Ishikawa (cell line): ENCODE measurements at regions not wholly inside any gene's neighbourhood (a gene's known extent, or its start where the extent isn't known, plus 50 kb on each side); places are given as distances from the start of the nearest gene placed in this dataset.

Experiments
- CEBPB ChIP-seq: IDR thresholded peaks from 2 replicates; pipeline ENCODE4 v1.6.1; 2012
- CREB1 ChIP-seq: IDR thresholded peaks from 2 replicates; pipeline ENCODE4 v1.6.1; 2012; ENCODE audit warnings: low read depth
- EGR1 ChIP-seq: IDR thresholded peaks from 2 replicates; pipeline ENCODE4 v1.6.1; 2012
- EP300 ChIP-seq: IDR thresholded peaks from 2 replicates; pipeline ENCODE4 v1.6.1; 2012; ENCODE audit warnings: borderline replicate concordance
- FOXM1 ChIP-seq: IDR thresholded peaks from 2 replicates; pipeline ENCODE4 v1.6.1; 2012; ENCODE audit warnings: low read depth, borderline replicate concordance
- NFIC ChIP-seq: IDR thresholded peaks from 2 replicates; pipeline ENCODE4 v1.6.1; 2012
- RAD21 ChIP-seq: IDR thresholded peaks from 2 replicates; pipeline ENCODE4 v1.6.1; 2012; ENCODE audit warnings: low read depth
- TAF1 ChIP-seq: IDR thresholded peaks from 2 replicates; pipeline ENCODE4 v1.6.1; 2012; ENCODE audit warnings: low read depth, mild to moderate bottlenecking
- TCF12 ChIP-seq: IDR thresholded peaks from 2 replicates; pipeline ENCODE4 v1.6.1; 2012; ENCODE audit warnings: low read depth
- YY1 ChIP-seq: IDR thresholded peaks from 2 replicates; pipeline ENCODE4 v1.6.1; 2012; ENCODE audit warnings: low read depth
- ZBTB7A ChIP-seq: IDR thresholded peaks from 2 replicates; pipeline ENCODE4 v1.6.1; 2012; ENCODE audit warnings: low read depth
- TF ChIP-seq, protein P1 (sequence below): IDR thresholded peaks from 2 replicates; pipeline ENCODE4 v1.6.1; 2012
- TF ChIP-seq, protein P2 (sequence below): IDR thresholded peaks from 2 replicates; pipeline ENCODE4 v1.6.1; 2012; ENCODE audit warnings: low read depth, mild to moderate bottlenecking

DNA sequence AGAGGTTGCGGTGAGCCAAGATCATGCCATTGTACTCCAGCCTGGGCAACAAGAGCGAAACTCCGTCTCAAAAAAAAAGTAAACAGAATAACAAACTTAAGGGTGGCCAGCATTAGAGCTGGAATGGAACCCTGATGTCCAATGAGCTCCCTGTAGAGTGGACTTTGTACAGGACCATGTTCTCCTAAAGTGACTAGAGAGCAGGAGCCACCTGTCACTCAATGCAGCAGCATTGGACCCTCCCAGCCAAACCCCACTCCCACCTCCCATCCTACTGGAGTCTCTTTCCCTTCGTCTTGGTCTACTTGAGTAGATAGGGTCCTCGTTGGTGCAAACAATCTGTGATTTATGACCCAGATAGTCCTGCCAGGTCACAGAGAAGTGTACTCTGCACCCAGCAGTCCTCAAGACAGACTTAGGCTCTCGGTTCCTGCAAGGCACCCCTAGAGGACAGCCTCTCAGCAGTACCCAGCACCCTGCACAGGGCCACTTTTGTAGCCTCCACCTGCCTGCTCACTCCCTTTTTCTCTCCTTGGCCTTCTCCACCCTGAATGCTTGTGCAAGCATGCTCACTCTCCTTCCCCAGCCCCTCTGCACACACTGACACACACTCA lies 69.2 kb upstream of the ZNF281 start:
- TF ChIP-seq, protein P1, sequence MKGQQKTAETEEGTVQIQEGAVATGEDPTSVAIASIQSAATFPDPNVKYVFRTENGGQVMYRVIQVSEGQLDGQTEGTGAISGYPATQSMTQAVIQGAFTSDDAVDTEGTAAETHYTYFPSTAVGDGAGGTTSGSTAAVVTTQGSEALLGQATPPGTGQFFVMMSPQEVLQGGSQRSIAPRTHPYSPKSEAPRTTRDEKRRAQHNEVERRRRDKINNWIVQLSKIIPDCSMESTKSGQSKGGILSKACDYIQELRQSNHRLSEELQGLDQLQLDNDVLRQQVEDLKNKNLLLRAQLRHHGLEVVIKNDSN, result no peak
- TF ChIP-seq RAD21, result no peak
- TF ChIP-seq FOXM1, result no peak
- TF ChIP-seq TCF12, result no peak
- no peak for TF ChIP-seq EP300
- TF ChIP-seq CREB1, result no peak
- TF ChIP-seq TAF1, result no peak
- no peak for TF ChIP-seq EGR1
- TF ChIP-seq NFIC, result no peak
- TF ChIP-seq, protein P2, sequence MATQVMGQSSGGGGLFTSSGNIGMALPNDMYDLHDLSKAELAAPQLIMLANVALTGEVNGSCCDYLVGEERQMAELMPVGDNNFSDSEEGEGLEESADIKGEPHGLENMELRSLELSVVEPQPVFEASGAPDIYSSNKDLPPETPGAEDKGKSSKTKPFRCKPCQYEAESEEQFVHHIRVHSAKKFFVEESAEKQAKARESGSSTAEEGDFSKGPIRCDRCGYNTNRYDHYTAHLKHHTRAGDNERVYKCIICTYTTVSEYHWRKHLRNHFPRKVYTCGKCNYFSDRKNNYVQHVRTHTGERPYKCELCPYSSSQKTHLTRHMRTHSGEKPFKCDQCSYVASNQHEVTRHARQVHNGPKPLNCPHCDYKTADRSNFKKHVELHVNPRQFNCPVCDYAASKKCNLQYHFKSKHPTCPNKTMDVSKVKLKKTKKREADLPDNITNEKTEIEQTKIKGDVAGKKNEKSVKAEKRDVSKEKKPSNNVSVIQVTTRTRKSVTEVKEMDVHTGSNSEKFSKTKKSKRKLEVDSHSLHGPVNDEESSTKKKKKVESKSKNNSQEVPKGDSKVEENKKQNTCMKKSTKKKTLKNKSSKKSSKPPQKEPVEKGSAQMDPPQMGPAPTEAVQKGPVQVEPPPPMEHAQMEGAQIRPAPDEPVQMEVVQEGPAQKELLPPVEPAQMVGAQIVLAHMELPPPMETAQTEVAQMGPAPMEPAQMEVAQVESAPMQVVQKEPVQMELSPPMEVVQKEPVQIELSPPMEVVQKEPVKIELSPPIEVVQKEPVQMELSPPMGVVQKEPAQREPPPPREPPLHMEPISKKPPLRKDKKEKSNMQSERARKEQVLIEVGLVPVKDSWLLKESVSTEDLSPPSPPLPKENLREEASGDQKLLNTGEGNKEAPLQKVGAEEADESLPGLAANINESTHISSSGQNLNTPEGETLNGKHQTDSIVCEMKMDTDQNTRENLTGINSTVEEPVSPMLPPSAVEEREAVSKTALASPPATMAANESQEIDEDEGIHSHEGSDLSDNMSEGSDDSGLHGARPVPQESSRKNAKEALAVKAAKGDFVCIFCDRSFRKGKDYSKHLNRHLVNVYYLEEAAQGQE, result no peak
- TF ChIP-seq YY1, result no peak
- TF ChIP-seq CEBPB, result no peak
- no peak for TF ChIP-seq ZBTB7A
